RWPE2 (cell line): ENCODE measurements at regions not wholly inside any gene's neighbourhood (a gene's known extent, or its start where the extent isn't known, plus 50 kb on each side); places are given as distances from the start of the nearest gene placed in this dataset.
A peak's percentile ranks its signal among the peaks of the same experiment; 100 is the strongest.

Experiments
- ATAC-seq: fragments of 200-7000 bp; cut with Tn5 transposase; 3 replicates; pipeline ENCODE4 v1.9.1; 2021; ENCODE audit warnings: low read depth
- DNase-seq: peaks from one replicate; pipeline ENCODE4 v3.0.0-alpha.2; 2020; ENCODE audit warnings: low spot score
- H3K27ac ChIP-seq: fragments of 450-650 bp; 2 replicates; pipeline ENCODE4 v1.5.1; 2017; ENCODE audit warnings: mild to moderate bottlenecking; ENCODE audit not compliant: poor library complexity, severe bottlenecking
- H3K27me3 ChIP-seq: fragments of 250-450 bp; sonication (Bioruptor Pico); 2 replicates; pipeline ENCODE4 v1.5.1; 2021; ENCODE audit warnings: mild to moderate bottlenecking, moderate library complexity; ENCODE audit not compliant: insufficient read depth, poor library complexity, severe bottlenecking
- H3K36me3 ChIP-seq: fragments of 250-450 bp; sonication (Bioruptor Pico); 2 replicates; pipeline ENCODE4 v1.5.1; 2020; ENCODE audit warnings: low read depth, mild to moderate bottlenecking, moderate library complexity
- H3K4me1 ChIP-seq: fragments of 250-450 bp; sonication (Bioruptor Pico); 2 replicates; pipeline ENCODE4 v1.5.1; 2021; ENCODE audit warnings: mild to moderate bottlenecking, moderate library complexity; ENCODE audit not compliant: insufficient read depth, poor library complexity, severe bottlenecking
- H3K4me3 ChIP-seq: fragments of 250-450 bp; sonication (Bioruptor Pico); 2 replicates; pipeline ENCODE4 v1.5.1; 2021; ENCODE audit warnings: mild to moderate bottlenecking, moderate library complexity; ENCODE audit not compliant: severe bottlenecking
- H3K9me3 ChIP-seq: fragments of 250-450 bp; sonication (Bioruptor Pico); 2 replicates; pipeline ENCODE4 v1.5.1; 2021; ENCODE audit warnings: mild to moderate bottlenecking, moderate library complexity; ENCODE audit not compliant: severe bottlenecking
- TF ChIP-seq, protein P1 (sequence below): fragments of 450-650 bp; IDR thresholded peaks from one replicate; pipeline ENCODE4 v1.5.1; 2017; ENCODE audit warnings: mild to moderate bottlenecking, moderate library complexity; ENCODE audit not compliant: poor library complexity, severe bottlenecking

DNA sequence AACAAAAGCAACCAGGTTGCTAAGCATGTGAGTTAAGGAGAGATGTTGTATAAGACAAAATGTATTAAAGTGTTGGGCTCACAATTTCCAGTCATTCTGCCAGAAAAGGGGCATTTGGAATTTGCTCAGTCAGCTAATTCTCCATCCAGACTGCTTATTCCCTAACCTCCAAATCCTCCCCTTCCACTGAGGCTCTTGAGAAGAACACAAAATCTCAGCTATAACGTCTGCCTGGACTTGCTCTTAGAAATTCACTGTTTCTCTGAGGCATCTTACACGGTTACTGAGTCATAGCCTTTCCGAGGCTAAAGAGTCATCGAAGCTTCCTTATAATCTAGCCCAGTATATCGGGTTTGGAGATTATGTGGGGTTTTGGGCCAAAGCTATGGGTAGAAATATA is 548.2 kb upstream of the ADGRL4 start:
- Histone ChIP-seq H3K4me1 (no peaks in the 10 kb centered on the region), H3K27me3 (no peaks in the 10 kb centered on the region), H3K27ac (no peak overlapping the region), H3K36me3 (no peaks in the 10 kb centered on the region), H3K9me3 (no peaks in the 10 kb centered on the region), H3K4me3 (no peak overlapping the region)
- no peak for DNase-seq
- TF ChIP-seq, protein P1, sequence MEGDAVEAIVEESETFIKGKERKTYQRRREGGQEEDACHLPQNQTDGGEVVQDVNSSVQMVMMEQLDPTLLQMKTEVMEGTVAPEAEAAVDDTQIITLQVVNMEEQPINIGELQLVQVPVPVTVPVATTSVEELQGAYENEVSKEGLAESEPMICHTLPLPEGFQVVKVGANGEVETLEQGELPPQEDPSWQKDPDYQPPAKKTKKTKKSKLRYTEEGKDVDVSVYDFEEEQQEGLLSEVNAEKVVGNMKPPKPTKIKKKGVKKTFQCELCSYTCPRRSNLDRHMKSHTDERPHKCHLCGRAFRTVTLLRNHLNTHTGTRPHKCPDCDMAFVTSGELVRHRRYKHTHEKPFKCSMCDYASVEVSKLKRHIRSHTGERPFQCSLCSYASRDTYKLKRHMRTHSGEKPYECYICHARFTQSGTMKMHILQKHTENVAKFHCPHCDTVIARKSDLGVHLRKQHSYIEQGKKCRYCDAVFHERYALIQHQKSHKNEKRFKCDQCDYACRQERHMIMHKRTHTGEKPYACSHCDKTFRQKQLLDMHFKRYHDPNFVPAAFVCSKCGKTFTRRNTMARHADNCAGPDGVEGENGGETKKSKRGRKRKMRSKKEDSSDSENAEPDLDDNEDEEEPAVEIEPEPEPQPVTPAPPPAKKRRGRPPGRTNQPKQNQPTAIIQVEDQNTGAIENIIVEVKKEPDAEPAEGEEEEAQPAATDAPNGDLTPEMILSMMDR, result no peak
- ATAC-seq, result peak; percentile 68; the same call in 1 of the 3 replicates

DNA sequence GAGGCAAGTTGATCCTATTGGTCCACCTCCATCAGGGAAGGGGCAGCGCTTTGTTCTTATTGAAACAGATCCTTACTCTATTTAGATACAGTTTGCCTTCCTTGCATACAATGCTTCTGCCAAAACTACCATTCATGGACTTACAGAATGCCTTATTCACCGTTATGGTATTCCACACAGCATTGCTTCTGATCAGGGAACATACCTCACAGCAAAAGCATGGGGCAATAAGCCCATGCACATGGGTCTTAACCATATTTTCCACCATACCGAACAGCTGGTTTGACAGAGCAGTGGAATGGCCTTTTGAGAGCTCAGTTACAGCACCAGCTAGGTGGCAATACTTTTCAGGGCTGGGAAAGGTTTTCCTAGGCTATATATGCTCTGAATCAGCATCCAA is 544.8 kb upstream of the ADGRL4 start:
- Histone ChIP-seq H3K36me3 (no peaks in the 10 kb centered on the region), H3K27ac (no peak overlapping the region), H3K4me3 (no peak overlapping the region), H3K27me3 (no peaks in the 10 kb centered on the region), H3K9me3 (no peaks in the 10 kb centered on the region), H3K4me1 (no peaks in the 10 kb centered on the region)
- TF ChIP-seq, protein P1, result no peak
- DNase-seq, result no peak
- ATAC-seq, result no peak

- Histone ChIP-seq H3K36me3 (no peaks in the 10 kb centered on the region), H3K4me1 (no peaks in the 10 kb centered on the region), H3K9me3 (no peaks in the 10 kb centered on the region), H3K27me3 (no peaks in the 10 kb centered on the region), H3K27ac (no peak overlapping the region), H3K4me3 (no peak overlapping the region)
- DNase-seq (no peak), ATAC-seq (no peak)
- TF ChIP-seq, protein P1, result no peak
These were observed 543.9 kb upstream of the ADGRL4 start for GRCh38 chr1:79550402-79550801.

GRCh38 chr1:79549201-79549600 is 542.7 kb upstream of the ADGRL4 start:
- H3K27me3 ChIP-seq, result no peaks in the 10 kb centered on the region
- ATAC-seq (no peak), DNase-seq (no peak)
- H3K36me3 ChIP-seq, result no peaks in the 10 kb centered on the region
- no peaks in the 10 kb centered on the region for H3K4me1 ChIP-seq
- H3K4me3 ChIP-seq, result no peak overlapping the region
- H3K27ac ChIP-seq, result no peak overlapping the region
- TF ChIP-seq, protein P1, result no peak
- H3K9me3 ChIP-seq, result no peaks in the 10 kb centered on the region

GRCh38 chr1:79547514-79547913 is 541.0 kb upstream of the ADGRL4 start:
- Histone ChIP-seq H3K27me3 (no peaks in the 10 kb centered on the region), H3K4me3 (no peak overlapping the region), H3K4me1 (no peaks in the 10 kb centered on the region), H3K9me3 (no peaks in the 10 kb centered on the region), H3K27ac (no peak overlapping the region), H3K36me3 (no peaks in the 10 kb centered on the region)
- DNase-seq (no peak), ATAC-seq (no peak)
- TF ChIP-seq, protein P1, result no peak
